ENCODE measurements at regions not wholly inside any gene's neighbourhood (a gene's known extent, or its start where the extent isn't known, plus 50 kb on each side); places are given as distances from the start of the nearest gene placed in this dataset.

- Histone ChIP-seq H3K9me3 (peaks cover 0 to 7% of the 10 kb centered on the region in 2 donors), H3K36me3 (no peaks in the 10 kb centered on the region), H3K4me1 (no peaks in the 10 kb centered on the region), H3K27ac (no peak overlapping the region), H3K4me3 (no peak overlapping the region), H3K27me3 (peaks cover 0 to 26% of the 10 kb centered on the region in 2 donors)
- intact Hi-C loops (cut with DNase I): no loop called here
- ATAC-seq: no peak
- TF ChIP-seq CTCF (IDR thresholded peaks at IDR 0.05): no peak
- no peak for DNase-seq
Observed at GRCh38 chr16:17018585-17018939, 452.2 kb downstream of the XYLT1 start.

- peaks cover 0 to 20% of the 10 kb centered on the region in 2 donors for H3K27me3 ChIP-seq
- no peaks in the 10 kb centered on the region for H3K36me3 ChIP-seq
- H3K4me3 ChIP-seq: no peak overlapping the region
- ATAC-seq: no peak
- intact Hi-C loops (cut with DNase I): no loop called here
- no peak for TF ChIP-seq CTCF (IDR thresholded peaks at IDR 0.05)
- H3K27ac ChIP-seq: no peak overlapping the region
- no peak for DNase-seq
- peaks cover 0 to 7% of the 10 kb centered on the region in 2 donors for H3K9me3 ChIP-seq
- no peaks in the 10 kb centered on the region for H3K4me1 ChIP-seq
Observed at GRCh38 chr16:17019366-17019765, 451.4 kb downstream of the XYLT1 start.

- Histone ChIP-seq H3K27ac (no peak overlapping the region), H3K27me3 (peaks cover 0 to 20% of the 10 kb centered on the region in 2 donors), H3K9me3 (no peaks in the 10 kb centered on the region), H3K36me3 (no peaks in the 10 kb centered on the region), H3K4me1 (no peaks in the 10 kb centered on the region), H3K4me3 (no peak overlapping the region)
- no peak for DNase-seq
- intact Hi-C loops (cut with DNase I): no loop called here
- ATAC-seq: no peak
- no peak for TF ChIP-seq CTCF (IDR thresholded peaks at IDR 0.05)
Observed at GRCh38 chr16:17023606-17024005, 447.2 kb downstream of the XYLT1 start.

- no peak for DNase-seq
- no peaks in the 10 kb centered on the region for H3K4me1 ChIP-seq
- peaks cover 0 to 20% of the 10 kb centered on the region in 2 donors for H3K27me3 ChIP-seq
- H3K9me3 ChIP-seq: peaks cover 0 to 1% of the 10 kb centered on the region in 2 donors
- ATAC-seq: no peak
- no peak for TF ChIP-seq CTCF (IDR thresholded peaks at IDR 0.05)
- no peak overlapping the region for H3K27ac ChIP-seq
- intact Hi-C loops (cut with DNase I): no loop called here
- no peak overlapping the region for H3K4me3 ChIP-seq
- no peaks in the 10 kb centered on the region for H3K36me3 ChIP-seq
Observed at GRCh38 chr16:17024514-17024913, 446.2 kb downstream of the XYLT1 start.

- no peak for TF ChIP-seq CTCF (IDR thresholded peaks at IDR 0.05)
- intact Hi-C loops (cut with DNase I): no loop called here
- ATAC-seq (no peak), DNase-seq (no peak)
- H3K36me3 ChIP-seq: no peaks in the 10 kb centered on the region
- no peak overlapping the region for H3K27ac ChIP-seq
- no peak overlapping the region for H3K4me3 ChIP-seq
- H3K4me1 ChIP-seq: no peaks in the 10 kb centered on the region
- H3K27me3 ChIP-seq: peaks cover 0 to 13% of the 10 kb centered on the region in 2 donors
- peaks cover 0 to 7% of the 10 kb centered on the region in 2 donors for H3K9me3 ChIP-seq
Observed at GRCh38 chr16:17026600-17027242, 444.0 kb downstream of the XYLT1 start.
